NB4 (cell line): ENCODE measurements at regions not wholly inside any gene's neighbourhood (a gene's known extent, or its start where the extent isn't known, plus 50 kb on each side); places are given as distances from the start of the nearest gene placed in this dataset.

Experiments used
- DNase-seq: peaks from one replicate; pipeline ENCODE4 v3.0.0; 2010; ENCODE audit warnings: low read depth
- H3K4me3 ChIP-seq: one replicate; pipeline ENCODE4 v1.5.1; 2011; ENCODE audit warnings: mild to moderate bottlenecking, low read depth, low read length, moderate library complexity
- MAX ChIP-seq: IDR thresholded peaks from 2 replicates; pipeline ENCODE4 v1.6.1; 2011; ENCODE audit warnings: low read depth, low read length
- MYC ChIP-seq: IDR thresholded peaks from 2 replicates; pipeline ENCODE4 v1.6.1; 2011; ENCODE audit warnings: low read depth, low read length
- POLR2A ChIP-seq: IDR thresholded peaks from 2 replicates; pipeline ENCODE4 v1.6.1; 2011; ENCODE audit warnings: mild to moderate bottlenecking; ENCODE audit not compliant: insufficient read length; ENCODE audit errors: extremely low read depth
- TF ChIP-seq, protein P1 (sequence below): IDR thresholded peaks from one replicate; pipeline ENCODE4 v1.5.1; 2012; ENCODE audit warnings: low read depth, low read length

GRCh38 chr3:164208821-164209220, 869.5 kb downstream of the SI start:
- no peak overlapping the region for H3K4me3 ChIP-seq
- TF ChIP-seq MYC (no peak), MAX (no peak), POLR2A (no peak)
- TF ChIP-seq, protein P1, sequence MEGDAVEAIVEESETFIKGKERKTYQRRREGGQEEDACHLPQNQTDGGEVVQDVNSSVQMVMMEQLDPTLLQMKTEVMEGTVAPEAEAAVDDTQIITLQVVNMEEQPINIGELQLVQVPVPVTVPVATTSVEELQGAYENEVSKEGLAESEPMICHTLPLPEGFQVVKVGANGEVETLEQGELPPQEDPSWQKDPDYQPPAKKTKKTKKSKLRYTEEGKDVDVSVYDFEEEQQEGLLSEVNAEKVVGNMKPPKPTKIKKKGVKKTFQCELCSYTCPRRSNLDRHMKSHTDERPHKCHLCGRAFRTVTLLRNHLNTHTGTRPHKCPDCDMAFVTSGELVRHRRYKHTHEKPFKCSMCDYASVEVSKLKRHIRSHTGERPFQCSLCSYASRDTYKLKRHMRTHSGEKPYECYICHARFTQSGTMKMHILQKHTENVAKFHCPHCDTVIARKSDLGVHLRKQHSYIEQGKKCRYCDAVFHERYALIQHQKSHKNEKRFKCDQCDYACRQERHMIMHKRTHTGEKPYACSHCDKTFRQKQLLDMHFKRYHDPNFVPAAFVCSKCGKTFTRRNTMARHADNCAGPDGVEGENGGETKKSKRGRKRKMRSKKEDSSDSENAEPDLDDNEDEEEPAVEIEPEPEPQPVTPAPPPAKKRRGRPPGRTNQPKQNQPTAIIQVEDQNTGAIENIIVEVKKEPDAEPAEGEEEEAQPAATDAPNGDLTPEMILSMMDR, result no peak
- no peak for DNase-seq

- no peak overlapping the region for H3K4me3 ChIP-seq
- TF ChIP-seq MYC (no peak), MAX (no peak), POLR2A (no peak)
- TF ChIP-seq, protein P1, result no peak
- DNase-seq, result no peak
Measured at GRCh38 chr3:164208048-164208447, 870.2 kb downstream of the SI start.

GRCh38 chr3:164200053-164200823, 878.1 kb downstream of the SI start:
- TF ChIP-seq POLR2A (no peak), MAX (no peak), MYC (no peak)
- TF ChIP-seq, protein P1, result no peak

GRCh38 chr3:164196477-164196876, 881.8 kb downstream of the SI start:
- H3K4me3 ChIP-seq, result no peak overlapping the region
- no peak for DNase-seq
- TF ChIP-seq MAX (no peak), MYC (no peak)
- TF ChIP-seq, protein P1, result no peak

More at GRCh38 chr3:164200053-164200823, 878.1 kb downstream of the SI start:
- DNase-seq, result no peak
- no peak overlapping the region for H3K4me3 ChIP-seq

- no peak overlapping the region for H3K4me3 ChIP-seq
- DNase-seq, result peak; percentile 8
- no peak for TF ChIP-seq POLR2A
- TF ChIP-seq, protein P1, result no peak
Measured at GRCh38 chr3:164194842-164195241, 883.5 kb downstream of the SI start.

GRCh38 chr3:164192974-164193373, 885.3 kb downstream of the SI start:
- no peak for DNase-seq
- H3K4me3 ChIP-seq, result no peak overlapping the region
- TF ChIP-seq, protein P1, result no peak
- TF ChIP-seq POLR2A (no peak), MAX (no peak), MYC (no peak)
